IMR-90 (cell line): ENCODE measurements at regions not wholly inside any gene's neighbourhood (a gene's known extent, or its start where the extent isn't known, plus 50 kb on each side); places are given as distances from the start of the nearest gene placed in this dataset.
"Not testable (repeated sequence)": the region's sequence is repeated elsewhere in the genome, so short reads cannot be mapped to it uniquely, and the experiment has no call there.

Source experiments
- ATAC-seq: fragments of 200-7000 bp; cut with Tn5 transposase; 2 replicates; pipeline ENCODE4 v1.9.1; 2020; ENCODE audit warnings: low read depth, mild to moderate bottlenecking, moderate library complexity
- BruUV-seq: library from RNA; stranded (reverse); fragments of 400-500 nt; replicated peaks from 2 replicates; lab custom pipeline; 2021; lab: Mats Ljungman, UMichigan
- CTCF ChIA-PET: fragments of 300-600 bp; formaldehyde crosslinking; extraction: SDS; loops from one replicate; lab custom pipeline; 2021; ENCODE audit warnings: antibody characterized with exemption; lab: Yijun Ruan, JAX
- POLR2A ChIA-PET: fragments of 300-600 bp; sonication (Branson Sonifier 250); formaldehyde crosslinking; loops from one replicate; lab custom pipeline; 2022; ENCODE audit warnings: antibody characterized with exemption; ENCODE audit not compliant: unreplicated experiment; lab: Charles Lee
- DNase-seq: peaks from one replicate; pipeline ENCODE4 v3.0.0; 2013
- H2AFZ ChIP-seq: replicated peaks from 2 replicates; pipeline ENCODE3; 2013; ENCODE audit warnings: low read length, mild to moderate bottlenecking; ENCODE audit not compliant: poor library complexity
- H2AK5ac ChIP-seq: 2 replicates; pipeline ENCODE4 v1.6.1; 2013; ENCODE audit warnings: low read depth, low read length, inconsistent platforms
- H2AK9ac ChIP-seq: replicated peaks from 2 replicates; pipeline ENCODE3; 2013; ENCODE audit warnings: mild to moderate bottlenecking, low read depth, low read length, moderate library complexity; ENCODE audit not compliant: poor library complexity
- H2BK120ac ChIP-seq: 2 replicates; pipeline ENCODE4 v1.6.1; 2013; ENCODE audit warnings: low read depth, low read length, inconsistent platforms
- H2BK15ac ChIP-seq: 3 replicates; pipeline ENCODE4 v1.6.1; 2013; ENCODE audit warnings: low read depth, low read length, inconsistent platforms
- H2BK20ac ChIP-seq: 2 replicates; pipeline ENCODE4 v1.6.1; 2013; ENCODE audit warnings: low read depth, mild to moderate bottlenecking, inconsistent platforms, low read length, moderate library complexity
- H2BK5ac ChIP-seq: 2 replicates; pipeline ENCODE4 v1.6.1; 2013; ENCODE audit warnings: mild to moderate bottlenecking, low read depth, low read length, inconsistent platforms; ENCODE audit not compliant: poor library complexity, severe bottlenecking
- H3K14ac ChIP-seq: replicated peaks from 2 replicates; pipeline ENCODE4 v1.6.1; 2013; ENCODE audit warnings: low read depth, low read length, inconsistent platforms
- H3K18ac ChIP-seq: 2 replicates; pipeline ENCODE4 v1.6.1; 2013; ENCODE audit warnings: low read depth, low read length, control low read depth
- H3K23ac ChIP-seq: 2 replicates; pipeline ENCODE4 v1.6.1; 2013; ENCODE audit warnings: low read depth, low read length, inconsistent platforms
- H3K27ac ChIP-seq: 2 replicates; pipeline ENCODE4 v1.5.1; 2013; ENCODE audit warnings: mild to moderate bottlenecking, control low read depth, low read length; ENCODE audit not compliant: insufficient read depth
- H3K27me3 ChIP-seq: 2 replicates; pipeline ENCODE4 v1.6.1; 2013; ENCODE audit warnings: low read length; ENCODE audit not compliant: control insufficient read depth, insufficient read depth
- H3K36me3 ChIP-seq: 2 replicates; pipeline ENCODE4 v1.6.1; 2013; ENCODE audit warnings: low read length, mixed read lengths; ENCODE audit not compliant: control insufficient read depth, insufficient read depth
- H3K4ac ChIP-seq: 2 replicates; pipeline ENCODE4 v1.6.1; 2013; ENCODE audit warnings: low read depth, low read length, inconsistent platforms
- H3K4me1 ChIP-seq: 2 replicates; pipeline ENCODE4 v1.6.1; 2013; ENCODE audit warnings: low read length, mixed read lengths; ENCODE audit not compliant: control insufficient read depth, insufficient read depth
- H3K4me2 ChIP-seq: 2 replicates; pipeline ENCODE4 v1.6.1; 2013; ENCODE audit warnings: low read depth, mild to moderate bottlenecking, control low read depth, low read length, moderate library complexity
- H3K4me3 ChIP-seq: 2 replicates; pipeline ENCODE4 v1.5.1; 2013; ENCODE audit warnings: low read depth, mild to moderate bottlenecking, control low read depth, low read length, moderate library complexity; ENCODE audit not compliant: insufficient read depth
- H3K56ac ChIP-seq: 2 replicates; pipeline ENCODE4 v1.6.1; 2013; ENCODE audit warnings: low read length, inconsistent platforms; ENCODE audit not compliant: insufficient read depth; ENCODE audit errors: extremely low read depth
- H3K79me1 ChIP-seq, 2 experiments: 2 replicates each; pipeline ENCODE4 v1.6.1; 2013; ENCODE audit warnings: low read length in 2 of 2, inconsistent platforms in 1 of 2, low read depth in 1 of 2
- H3K9ac ChIP-seq: 2 replicates; pipeline ENCODE4 v1.6.1; 2013; ENCODE audit warnings: low read depth, low read length, control low read depth
- H3K9me1 ChIP-seq: 2 replicates; pipeline ENCODE4 v1.6.1; 2013; ENCODE audit warnings: low read length, inconsistent platforms; ENCODE audit not compliant: insufficient read depth
- H3K9me3 ChIP-seq: 2 replicates; pipeline ENCODE4 v1.6.1; 2013; ENCODE audit warnings: low read length; ENCODE audit not compliant: control insufficient read depth, insufficient read depth
- H4K20me1 ChIP-seq: 2 replicates; pipeline ENCODE4 v1.6.1; 2013; ENCODE audit warnings: low read length, inconsistent platforms; ENCODE audit not compliant: insufficient read depth
- H4K5ac ChIP-seq: 2 replicates; pipeline ENCODE4 v1.6.1; 2013; ENCODE audit warnings: mild to moderate bottlenecking, low read depth, low read length, control low read depth
- H4K8ac ChIP-seq, 2 experiments: 2 replicates each; pipeline ENCODE4 v1.6.1; 2013; ENCODE audit warnings: low read depth in 2 of 2, low read length in 2 of 2, control low read depth in 1 of 2, inconsistent platforms in 1 of 2
- H4K91ac ChIP-seq: 2 replicates; pipeline ENCODE4 v1.6.1; 2013; ENCODE audit warnings: low read depth, low read length, inconsistent platforms; ENCODE audit not compliant: insufficient read depth
- WGBS, 2 experiments: methylation state at CpG; one replicate each; pipeline versions ENCODE4 v1.1.5 to v1.1.7; 2013; ENCODE audit warnings: missing lambda C conversion rate in 2 of 2; ENCODE audit not compliant: insufficient read length in 1 of 2; ENCODE audit errors: extremely low coverage in 2 of 2; 5-methylcytosine and 5-hydroxymethylcytosine counted together
- dilution Hi-C: fragments of 300-500 bp; cut with HindIII; formaldehyde crosslinking; loops from one replicate; pipeline ENCODE4 v1.14.3; 2018; ENCODE audit warnings: low sequenced_read_pairs; ENCODE audit not compliant: unreplicated experiment
- in situ Hi-C: fragments of 300-500 bp; cut with MboI; formaldehyde crosslinking; loops from 3 replicates; pipeline ENCODE4 v1.14.3; 2019; ENCODE audit warnings: low sequenced_read_pairs, inconsistent platforms, mixed read lengths
- intact Hi-C: fragments of 100-400 bp; cut with micrococcal nuclease; formaldehyde crosslinking; loops from 2 replicates; pipeline ENCODE4 v1.10.0; 2022

GRCh38 chr20:12129532-12129931 lies 211.8 kb downstream of the BTBD3 start:
- H2AK5ac ChIP-seq, H4K20me1 ChIP-seq, H3K14ac ChIP-seq, H3K56ac ChIP-seq, H4K8ac ChIP-seq, H2BK20ac ChIP-seq, H3K4me3 ChIP-seq, H3K79me1 ChIP-seq, H3K9me3 ChIP-seq, H3K18ac ChIP-seq, H3K9ac ChIP-seq, H4K5ac ChIP-seq, H3K36me3 ChIP-seq, H2BK15ac ChIP-seq, dilution Hi-C loops, H3K23ac ChIP-seq, DNase-seq, in situ Hi-C loops, BruUV-seq, POLR2A ChIA-PET, H2AK9ac ChIP-seq, H2AFZ ChIP-seq, H4K91ac ChIP-seq, H3K27ac ChIP-seq, H3K9me1 ChIP-seq, H2BK120ac ChIP-seq, H3K4me1 ChIP-seq, H3K4ac ChIP-seq, H3K4me2 ChIP-seq, ATAC-seq, intact Hi-C loops, H2BK5ac ChIP-seq, H3K27me3 ChIP-seq: not testable (repeated sequence)
- CTCF ChIA-PET, result interaction anchor here (0.7 kb wide), 1 partner anchor 11 kb away, joined by 4 read pairs; no protein-coding TSS in a partner anchor
- no CpG with 5 or more reads among the region's 10 CpGs for WGBS, 2 experiments
